ENCODE measurements at regions not wholly inside any gene's neighbourhood (a gene's known extent, or its start where the extent isn't known, plus 50 kb on each side); places are given as distances from the start of the nearest gene placed in this dataset.

DNA sequence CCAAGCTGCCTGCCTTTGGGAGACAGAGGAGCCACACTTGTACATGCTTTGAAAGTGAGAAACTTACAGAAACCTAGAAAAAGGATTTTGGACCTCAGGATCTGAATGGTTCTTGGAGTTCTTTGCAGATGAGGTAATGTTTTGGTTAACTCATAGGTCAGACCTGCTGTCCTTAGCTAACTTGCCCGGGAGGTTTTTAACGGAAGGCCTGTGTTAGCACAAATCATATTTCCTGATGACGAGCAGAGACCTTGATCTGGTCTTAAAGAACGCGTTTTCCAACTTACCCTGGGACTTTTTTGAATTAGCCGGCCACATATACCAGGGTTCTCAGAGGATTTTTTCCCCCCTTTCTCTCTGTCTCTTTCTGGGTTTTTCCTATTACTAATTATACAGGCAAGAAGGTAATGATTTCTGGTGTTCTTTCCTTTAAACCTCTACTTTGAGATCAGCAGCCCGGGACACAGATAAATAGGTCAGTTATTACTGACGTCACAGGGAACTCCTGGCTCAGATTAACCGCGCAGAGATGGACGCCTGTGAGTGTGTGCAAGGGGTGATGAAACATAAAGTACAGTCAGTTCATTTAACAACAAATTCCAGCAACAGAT lies 101.7 kb upstream of the KLF6 start:
- no peak for TF ChIP-seq POLR2A (IDR thresholded peaks at IDR 0.05)
- TF ChIP-seq CTCF (IDR thresholded peaks at IDR 0.05), result no peak

All from testis (tissue), 2 donors.